Activated CD4-positive, CD25-positive, alpha-beta regulatory T cell treated with anti-CD3 and anti-CD28 coated beads, Interleukin-2, amount 50 U/mL, for 24 hours (primary cell): ENCODE measurements at regions not wholly inside any gene's neighbourhood (a gene's known extent, or its start where the extent isn't known, plus 50 kb on each side); places are given as distances from the start of the nearest gene placed in this dataset.
"Not testable (repeated sequence)": the region's sequence is repeated elsewhere in the genome, so short reads cannot be mapped to it uniquely, and the experiment has no call there.

Experiments
- ATAC-seq, 2 donors: fragments of 150-1000 bp; cut with Tn5 transposase; one replicate each; pipeline ENCODE4 v1.10.0; 2021; ENCODE audit warnings: mild to moderate bottlenecking in 1 of 2, moderate library complexity in 1 of 2

- ATAC-seq: no peak
Measured at GRCh38 chr2:58633613-58634365, 392.7 kb upstream of the FANCL start.

- no peak for ATAC-seq
Measured at GRCh38 chr2:58631986-58632385, 390.9 kb upstream of the FANCL start.

DNA sequence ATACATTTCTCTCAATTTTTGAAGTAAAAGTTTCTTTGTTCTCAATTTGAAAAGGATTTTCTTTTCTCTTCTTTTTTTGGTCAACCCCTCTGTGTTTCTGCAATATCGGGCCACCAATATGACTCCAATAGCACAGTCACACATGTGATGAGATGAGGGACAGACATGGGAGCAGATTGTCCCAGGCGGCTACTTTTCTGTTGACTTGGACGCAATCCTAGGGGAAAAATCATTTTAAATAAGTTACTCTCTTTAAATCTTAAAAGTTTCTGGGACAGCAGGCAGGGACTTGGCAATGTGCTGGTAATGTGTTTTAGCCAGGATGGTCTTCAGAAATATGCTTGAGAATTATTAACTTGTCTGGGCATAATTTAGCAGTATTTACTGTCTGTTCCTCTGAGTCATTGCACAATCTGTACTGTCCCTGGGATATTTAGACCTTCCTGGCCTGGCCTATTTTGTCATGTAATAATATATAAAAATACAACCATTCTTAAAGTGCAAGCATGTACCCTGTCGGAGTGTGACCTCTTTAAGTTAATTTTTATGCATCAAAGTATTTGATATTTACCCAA, 388.5 kb upstream of the FANCL start:
- no peak for ATAC-seq

GRCh38 chr2:58620896-58621295, 379.8 kb upstream of the FANCL start:
- no peak for ATAC-seq

- no peak for ATAC-seq
Measured at GRCh38 chr2:58620093-58620492, 379.0 kb upstream of the FANCL start.

DNA sequence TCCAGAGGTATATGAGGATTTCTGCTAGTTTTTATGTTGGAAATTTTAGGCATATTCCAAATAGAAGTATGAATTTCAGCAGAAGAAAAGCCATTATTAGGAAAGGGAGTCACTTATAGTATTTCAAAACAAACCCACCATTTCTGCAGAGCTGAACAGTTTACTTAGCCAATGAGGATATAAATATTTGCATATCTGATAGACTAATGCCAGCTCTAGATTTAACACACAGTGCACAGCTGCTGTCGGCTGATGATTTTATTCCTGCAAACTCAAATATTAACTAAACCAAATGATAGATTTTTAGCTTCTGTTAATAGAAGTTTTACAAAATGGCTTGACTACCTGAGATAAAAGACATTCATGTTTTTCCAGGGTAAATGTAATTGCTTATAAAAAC, 375.8 kb upstream of the FANCL start:
- ATAC-seq: no peak

GRCh38 chr2:58614219-58614618, 373.1 kb upstream of the FANCL start:
- no peak for ATAC-seq

GRCh38 chr2:58612973-58613372, 371.8 kb upstream of the FANCL start:
- no peak for ATAC-seq

GRCh38 chr2:58609326-58609725, 368.2 kb upstream of the FANCL start:
- ATAC-seq: no peak

GRCh38 chr2:58608146-58608545, 367.0 kb upstream of the FANCL start:
- ATAC-seq: no peak

DNA sequence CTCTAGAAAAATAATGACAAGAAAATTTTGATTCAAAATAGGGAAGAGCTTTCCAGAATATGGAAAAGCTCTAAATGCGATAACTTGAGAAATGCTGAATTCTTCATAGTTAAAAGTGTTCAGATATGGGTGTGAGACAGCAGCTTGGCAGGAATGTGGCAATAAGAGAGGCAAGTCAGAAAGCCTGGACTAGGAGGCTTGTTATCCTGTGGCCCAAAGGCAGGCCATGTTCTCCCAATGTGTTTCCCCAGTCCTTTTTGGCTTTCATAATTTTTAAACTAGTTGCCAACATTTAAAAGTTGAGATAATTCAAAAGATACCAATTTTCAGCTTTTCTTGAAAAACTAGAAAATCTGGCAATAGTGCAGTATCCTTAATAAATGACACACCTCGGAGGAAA, 366.3 kb upstream of the FANCL start:
- ATAC-seq: no peak

GRCh38 chr2:58606799-58607198, 365.7 kb upstream of the FANCL start:
- no peak for ATAC-seq

- ATAC-seq: no peak
Measured at GRCh38 chr2:58604096-58604495, 363.0 kb upstream of the FANCL start.

DNA sequence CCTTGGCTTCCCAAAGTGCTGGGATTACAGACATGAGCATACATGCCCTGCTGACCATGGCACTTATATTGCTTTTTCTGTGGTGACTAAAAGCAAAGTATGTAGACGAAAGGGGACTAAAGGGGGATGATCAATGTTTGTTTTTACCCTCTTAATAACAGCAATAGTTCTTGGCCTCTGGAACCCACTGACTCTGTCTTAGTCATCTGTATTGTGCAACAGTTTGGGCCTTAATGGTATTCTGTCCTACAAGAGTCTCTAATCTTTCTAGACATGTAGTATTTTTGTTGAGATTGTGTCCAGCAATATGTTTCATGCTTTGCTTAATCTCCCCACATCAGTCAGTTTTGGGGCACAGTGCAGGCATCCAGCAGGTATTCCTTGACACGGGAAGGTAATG, 359.9 kb upstream of the FANCL start:
- ATAC-seq: no peak

DNA sequence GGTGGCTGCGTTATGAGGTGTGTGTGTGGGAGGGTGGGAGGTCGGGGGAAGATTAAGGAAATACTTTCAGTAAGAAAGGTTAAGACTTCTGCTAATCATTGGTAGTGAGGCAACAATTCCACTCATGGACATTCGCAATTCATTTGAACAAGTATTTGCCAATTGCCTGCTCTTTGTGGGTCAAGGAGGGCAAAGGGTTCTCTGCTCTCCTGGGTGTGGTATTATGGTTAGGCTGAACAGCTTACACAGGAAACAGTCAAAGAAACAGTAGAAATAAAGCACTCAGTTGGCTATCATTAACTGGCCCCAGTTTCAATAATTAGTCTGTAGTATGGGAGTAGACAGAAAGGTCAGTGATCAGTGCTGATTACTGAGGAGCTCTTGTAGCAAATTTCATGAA, 357.0 kb upstream of the FANCL start:
- no peak for ATAC-seq

GRCh38 chr2:58595714-58596113, 354.6 kb upstream of the FANCL start:
- no peak for ATAC-seq

- ATAC-seq: no peak
Measured at GRCh38 chr2:58594762-58595161, 353.6 kb upstream of the FANCL start.

- ATAC-seq: no peak
Measured at GRCh38 chr2:58594175-58594574, 353.1 kb upstream of the FANCL start.

- ATAC-seq: not testable (repeated sequence)
Measured at GRCh38 chr2:58586178-58586577, 345.1 kb upstream of the FANCL start.

GRCh38 chr2:58585233-58585632, 344.1 kb upstream of the FANCL start:
- ATAC-seq: no peak

DNA sequence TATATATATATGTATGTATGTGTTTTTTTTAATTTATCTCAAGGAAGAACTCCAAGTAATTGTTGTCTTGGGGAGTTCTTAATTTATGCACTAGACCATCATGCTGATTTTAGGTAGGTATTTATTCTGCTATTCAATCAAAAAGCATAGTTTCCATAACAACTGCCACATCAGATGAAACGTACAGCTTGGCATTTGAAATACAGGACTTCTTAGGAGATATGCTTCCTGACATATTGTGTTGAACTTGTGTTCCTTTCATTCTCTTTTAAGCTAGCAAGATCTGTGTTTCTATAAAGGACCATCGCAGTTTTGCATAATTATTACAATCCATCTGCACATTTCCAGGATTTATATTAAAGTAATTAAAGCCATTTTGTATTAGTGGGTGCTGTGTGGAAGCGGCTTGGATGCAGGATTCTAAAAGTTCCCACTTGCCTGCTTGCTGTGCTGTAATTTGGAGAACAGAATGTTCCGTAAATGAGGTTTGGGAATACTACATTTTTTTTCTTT, 343.5 kb upstream of the FANCL start:
- no peak for ATAC-seq

DNA sequence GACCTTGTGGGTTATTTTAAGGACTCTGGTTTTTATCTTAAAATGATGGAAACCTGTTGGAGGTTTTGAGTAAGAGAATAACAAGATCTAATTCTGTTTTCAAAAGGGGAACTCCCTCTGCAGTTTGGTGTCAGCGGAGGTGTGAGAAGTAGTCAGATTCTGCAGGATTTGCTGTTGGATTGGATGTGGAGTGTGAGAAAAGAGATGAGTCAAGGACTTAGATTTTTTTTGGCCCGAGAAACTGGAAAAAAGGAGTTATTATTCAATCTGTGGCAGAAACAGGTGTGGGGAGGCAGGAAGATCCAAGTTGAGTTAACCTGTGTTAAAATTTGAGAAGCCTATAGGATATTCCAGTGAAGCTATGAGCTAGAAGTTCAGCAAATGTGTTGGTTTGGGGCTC, 337.2 kb upstream of the FANCL start:
- no peak for ATAC-seq

GRCh38 chr2:58574873-58575272, 333.7 kb upstream of the FANCL start:
- ATAC-seq: no peak

GRCh38 chr2:58572731-58573130, 331.6 kb upstream of the FANCL start:
- ATAC-seq: no peak
